Osteoblast (primary cell): ENCODE measurements at regions not wholly inside any gene's neighbourhood (a gene's known extent, or its start where the extent isn't known, plus 50 kb on each side); places are given as distances from the start of the nearest gene placed in this dataset.
"Not testable (repeated sequence)": the region's sequence is repeated elsewhere in the genome, so short reads cannot be mapped to it uniquely, and the experiment has no call there.

Experiments
- DNase-seq: peaks from one replicate; pipeline ENCODE4 v3.0.0; 2011; ENCODE audit warnings: low spot score, mixed read lengths; ENCODE audit not compliant: insufficient read length; ENCODE audit errors: missing footprints
- H2AFZ ChIP-seq: 2 replicates; pipeline ENCODE4 v1.6.0; 2011; ENCODE audit warnings: mild to moderate bottlenecking, low read length
- H3K27ac ChIP-seq: 2 replicates; pipeline ENCODE4 v1.5.1; 2011; ENCODE audit warnings: mild to moderate bottlenecking, low read depth, low read length, moderate library complexity
- H3K27me3 ChIP-seq: 2 replicates; pipeline ENCODE4 v1.6.0; 2012; ENCODE audit warnings: mild to moderate bottlenecking, control low read depth, inconsistent platforms, low read length, moderate library complexity; ENCODE audit not compliant: insufficient read depth
- H3K36me3 ChIP-seq: 2 replicates; pipeline ENCODE4 v1.5.1; 2011; ENCODE audit warnings: mild to moderate bottlenecking, low read length, control low read depth, moderate library complexity; ENCODE audit not compliant: insufficient read depth
- H3K4me1 ChIP-seq: 2 replicates; pipeline ENCODE4 v1.5.1; 2011; ENCODE audit warnings: mild to moderate bottlenecking, low read length, control low read depth, moderate library complexity; ENCODE audit not compliant: insufficient read depth
- H3K4me2 ChIP-seq: 2 replicates; pipeline ENCODE4 v1.6.0; 2011; ENCODE audit warnings: mild to moderate bottlenecking, low read length; ENCODE audit not compliant: insufficient read depth
- H3K4me3 ChIP-seq: fragments of 200-600 bp; sonication (generic); 3 replicates; pipeline ENCODE4 v1.5.1; 2012; ENCODE audit warnings: mild to moderate bottlenecking, low read length, inconsistent platforms; ENCODE audit not compliant: insufficient read depth
- H3K79me2 ChIP-seq: 2 replicates; pipeline ENCODE4 v1.6.0; 2012; ENCODE audit warnings: mild to moderate bottlenecking, low read length, control low read depth, inconsistent platforms; ENCODE audit not compliant: insufficient read depth
- H3K9me3 ChIP-seq: 2 replicates; pipeline ENCODE4 v1.5.1; 2011; ENCODE audit warnings: low read depth, low read length, control low read depth
- H4K20me1 ChIP-seq: 2 replicates; pipeline ENCODE4 v1.6.0; 2012; ENCODE audit warnings: mild to moderate bottlenecking, low read length, control low read depth; ENCODE audit not compliant: insufficient read depth
- TF ChIP-seq, protein P1 (sequence below): IDR thresholded peaks from 2 replicates; pipeline ENCODE4 v1.5.1; 2011; ENCODE audit warnings: mild to moderate bottlenecking, low read depth, low read length, moderate library complexity; ENCODE audit errors: extremely low read depth

DNA sequence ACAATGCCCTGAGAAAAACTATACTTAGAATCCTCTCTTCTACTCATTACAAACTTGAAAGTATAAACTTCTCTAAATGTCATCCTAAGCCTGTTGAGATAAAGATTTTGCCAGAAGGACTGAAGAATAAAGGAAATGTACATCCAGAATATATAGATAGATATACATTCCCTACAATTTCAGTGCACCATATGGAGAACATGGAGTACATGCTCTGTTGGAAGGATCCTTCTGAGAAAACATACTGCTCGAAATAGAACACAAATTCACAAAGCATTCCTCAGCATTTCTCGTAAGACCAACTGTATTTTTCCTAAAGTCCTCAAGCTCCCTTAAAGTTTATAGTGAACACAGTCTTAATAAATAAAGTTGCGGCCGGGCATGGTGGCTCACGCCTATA is 69.7 kb upstream of the RASA1 start:
- Histone ChIP-seq H3K4me2 (no peak overlapping the region), H3K36me3 (no peaks in the 10 kb centered on the region), H3K79me2 (no peaks in the 10 kb centered on the region), H4K20me1 (no peaks in the 10 kb centered on the region), H3K9me3 (no peaks in the 10 kb centered on the region), H3K4me3 (no peak overlapping the region), H3K27me3 (no peaks in the 10 kb centered on the region), H3K4me1 (peaks cover 26% of the 10 kb centered on the region), H2AFZ (no peak overlapping the region), H3K27ac (no peak overlapping the region)
- TF ChIP-seq, protein P1, sequence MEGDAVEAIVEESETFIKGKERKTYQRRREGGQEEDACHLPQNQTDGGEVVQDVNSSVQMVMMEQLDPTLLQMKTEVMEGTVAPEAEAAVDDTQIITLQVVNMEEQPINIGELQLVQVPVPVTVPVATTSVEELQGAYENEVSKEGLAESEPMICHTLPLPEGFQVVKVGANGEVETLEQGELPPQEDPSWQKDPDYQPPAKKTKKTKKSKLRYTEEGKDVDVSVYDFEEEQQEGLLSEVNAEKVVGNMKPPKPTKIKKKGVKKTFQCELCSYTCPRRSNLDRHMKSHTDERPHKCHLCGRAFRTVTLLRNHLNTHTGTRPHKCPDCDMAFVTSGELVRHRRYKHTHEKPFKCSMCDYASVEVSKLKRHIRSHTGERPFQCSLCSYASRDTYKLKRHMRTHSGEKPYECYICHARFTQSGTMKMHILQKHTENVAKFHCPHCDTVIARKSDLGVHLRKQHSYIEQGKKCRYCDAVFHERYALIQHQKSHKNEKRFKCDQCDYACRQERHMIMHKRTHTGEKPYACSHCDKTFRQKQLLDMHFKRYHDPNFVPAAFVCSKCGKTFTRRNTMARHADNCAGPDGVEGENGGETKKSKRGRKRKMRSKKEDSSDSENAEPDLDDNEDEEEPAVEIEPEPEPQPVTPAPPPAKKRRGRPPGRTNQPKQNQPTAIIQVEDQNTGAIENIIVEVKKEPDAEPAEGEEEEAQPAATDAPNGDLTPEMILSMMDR, result no peak
- no peak for DNase-seq

DNA sequence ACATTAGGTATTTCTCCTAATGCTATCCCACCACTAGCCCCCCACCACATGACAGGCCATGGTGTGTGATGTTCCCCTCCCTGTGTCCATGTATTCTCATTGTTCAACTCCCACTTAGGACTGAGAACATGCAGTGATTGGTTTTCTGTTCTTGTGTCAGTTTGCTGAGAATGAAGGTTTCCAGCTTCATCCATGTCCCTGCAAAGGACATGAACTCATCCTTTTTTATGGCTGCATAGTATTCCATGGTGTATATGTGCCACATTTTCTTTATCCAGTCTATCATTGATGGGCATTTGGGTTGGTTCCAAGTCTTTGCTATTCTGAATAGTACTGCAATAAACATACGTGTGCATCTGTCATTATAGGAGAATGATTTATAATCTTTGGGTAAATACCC is 68.4 kb upstream of the RASA1 start:
- not testable (repeated sequence) for H3K36me3 ChIP-seq, H3K27me3 ChIP-seq, H3K27ac ChIP-seq, H2AFZ ChIP-seq, H4K20me1 ChIP-seq, H3K4me3 ChIP-seq, H3K4me2 ChIP-seq, DNase-seq, H3K9me3 ChIP-seq, H3K79me2 ChIP-seq
- peaks cover 19% of the 10 kb centered on the region for H3K4me1 ChIP-seq

DNA sequence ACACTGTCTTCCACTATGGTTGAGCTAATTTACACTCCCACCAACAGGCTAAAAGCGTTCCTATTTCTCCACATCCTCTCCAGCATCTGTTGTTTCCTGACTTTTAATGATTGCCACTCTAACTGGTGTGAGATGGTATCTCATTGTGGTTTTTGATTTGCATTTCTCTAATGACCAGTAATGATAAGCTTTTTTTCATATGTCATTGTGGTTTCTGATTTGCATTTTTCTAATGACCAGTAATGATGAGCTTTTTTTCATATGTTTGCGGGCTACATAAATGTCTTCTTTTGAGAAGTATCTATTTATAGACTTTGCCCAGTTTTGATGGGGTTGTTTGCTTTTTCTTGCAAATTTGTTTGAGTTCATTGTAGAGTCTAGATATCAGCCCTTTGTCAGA is 68.0 kb upstream of the RASA1 start:
- H3K4me1 ChIP-seq, result peaks cover 15% of the 10 kb centered on the region
- H3K27me3 ChIP-seq, H3K79me2 ChIP-seq, H3K27ac ChIP-seq, H3K9me3 ChIP-seq, H3K4me2 ChIP-seq, DNase-seq, H4K20me1 ChIP-seq, H2AFZ ChIP-seq, H3K4me3 ChIP-seq, H3K36me3 ChIP-seq: not testable (repeated sequence)

DNA sequence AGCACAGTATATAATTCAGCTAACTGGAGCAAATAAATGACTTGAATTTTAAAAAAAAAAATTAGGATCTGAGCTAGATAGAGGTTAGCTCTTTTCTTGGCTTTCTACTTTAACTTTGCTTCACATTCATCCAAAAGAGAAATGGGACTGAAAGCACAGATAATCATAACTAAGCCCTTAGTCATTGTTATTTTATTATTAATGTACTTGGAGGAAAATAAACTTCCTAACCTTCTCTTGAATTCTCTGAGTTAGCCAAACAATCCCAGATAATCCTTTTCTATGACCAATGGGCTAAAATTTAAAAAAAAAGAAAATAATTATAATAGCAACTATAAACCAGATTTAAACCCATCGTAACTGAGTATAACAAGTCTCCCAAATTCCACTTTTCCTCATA is 57.6 kb upstream of the RASA1 start:
- Histone ChIP-seq H3K36me3 (no peaks in the 10 kb centered on the region), H3K27me3 (no peaks in the 10 kb centered on the region), H4K20me1 (no peaks in the 10 kb centered on the region), H3K4me3 (no peak overlapping the region), H3K79me2 (no peaks in the 10 kb centered on the region), H3K27ac (no peak overlapping the region), H3K4me1 (peaks cover 12% of the 10 kb centered on the region), H2AFZ (no peak overlapping the region), H3K4me2 (peak overlapping the region; percentile 36), H3K9me3 (no peaks in the 10 kb centered on the region)
- peak; percentile 9 for DNase-seq
- TF ChIP-seq, protein P1, result no peak

DNA sequence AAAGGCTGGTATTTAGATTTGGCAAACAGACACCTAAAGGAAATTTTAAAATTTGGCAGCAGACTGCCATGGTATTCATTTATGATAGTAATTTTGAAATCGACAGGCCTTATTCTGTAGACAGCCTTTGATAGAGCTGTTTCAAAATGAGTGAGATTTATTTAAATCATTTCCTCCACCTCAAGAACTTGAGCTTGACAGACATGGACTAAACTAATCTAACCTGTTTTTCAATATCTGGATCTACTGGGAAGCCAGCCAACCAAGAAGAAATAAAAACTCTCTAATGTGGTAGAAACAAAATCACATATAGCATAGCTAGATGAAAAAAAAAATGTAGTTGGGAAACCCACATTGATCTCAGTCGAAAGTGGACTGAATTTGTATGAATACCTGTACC is 56.9 kb upstream of the RASA1 start:
- Histone ChIP-seq H3K36me3 (no peaks in the 10 kb centered on the region), H3K4me1 (peaks cover 12% of the 10 kb centered on the region), H4K20me1 (no peaks in the 10 kb centered on the region), H3K79me2 (no peaks in the 10 kb centered on the region), H3K4me3 (no peak overlapping the region), H3K4me2 (no peak overlapping the region), H3K9me3 (no peaks in the 10 kb centered on the region), H3K27me3 (no peaks in the 10 kb centered on the region), H2AFZ (no peak overlapping the region), H3K27ac (no peak overlapping the region)
- no peak for DNase-seq
- TF ChIP-seq, protein P1, result no peak
